CD4-positive, alpha-beta T cell treated with Interleukin-1 beta for 1 hour (primary cell): ENCODE measurements at regions not wholly inside any gene's neighbourhood (a gene's known extent, or its start where the extent isn't known, plus 50 kb on each side); places are given as distances from the start of the nearest gene placed in this dataset.
"Not testable (repeated sequence)": the region's sequence is repeated elsewhere in the genome, so short reads cannot be mapped to it uniquely, and the experiment has no call there.

Source experiments
- DNase-seq, 2 donors: peaks; one replicate each; pipeline ENCODE4 v3.0.0-alpha.2; 2020 to 2022

GRCh38 chr15:21018176-21018575, 152.1 kb upstream of the POTEB2 start:
- not testable (repeated sequence) for DNase-seq

GRCh38 chr15:21017326-21017725, 151.2 kb upstream of the POTEB2 start:
- not testable (repeated sequence) for DNase-seq

- DNase-seq: not testable (repeated sequence)
These were observed 150.5 kb upstream of the POTEB2 start for GRCh38 chr15:21016589-21016988.

GRCh38 chr15:21015171-21015570, 149.1 kb upstream of the POTEB2 start:
- not testable (repeated sequence) for DNase-seq

- not testable (repeated sequence) for DNase-seq
These were observed 147.2 kb upstream of the POTEB2 start for GRCh38 chr15:21013308-21013707.

GRCh38 chr15:21009651-21010050, 143.5 kb upstream of the POTEB2 start:
- DNase-seq: not testable (repeated sequence)

GRCh38 chr15:21003459-21003858, 137.3 kb upstream of the POTEB2 start:
- DNase-seq: not testable (repeated sequence)

GRCh38 chr15:21001950-21002349, 135.8 kb upstream of the POTEB2 start:
- DNase-seq: not testable (repeated sequence)

GRCh38 chr15:20991691-20992090, 125.6 kb upstream of the POTEB2 start:
- not testable (repeated sequence) for DNase-seq

GRCh38 chr15:20991253-20991652, 125.1 kb upstream of the POTEB2 start:
- DNase-seq: not testable (repeated sequence)

GRCh38 chr15:20986775-20987174, 120.7 kb upstream of the POTEB2 start:
- DNase-seq: not testable (repeated sequence)

GRCh38 chr15:20978057-20978456, 111.9 kb upstream of the POTEB2 start:
- DNase-seq: not testable (repeated sequence)

GRCh38 chr15:20972762-20973161, 106.6 kb upstream of the POTEB2 start:
- DNase-seq: not testable (repeated sequence)

GRCh38 chr15:20959299-20959698, 93.2 kb upstream of the POTEB2 start:
- not testable (repeated sequence) for DNase-seq

GRCh38 chr15:20929322-20929721, 63.2 kb upstream of the POTEB2 start:
- not testable (repeated sequence) for DNase-seq
